Neuronal stem cell (in vitro differentiated cells): ENCODE measurements at regions not wholly inside any gene's neighbourhood (a gene's known extent, or its start where the extent isn't known, plus 50 kb on each side); places are given as distances from the start of the nearest gene placed in this dataset.

Experiments
- DNase-seq: peaks from one replicate; pipeline ENCODE4 v3.0.0-alpha.2; 2013; ENCODE audit warnings: low spot score
- H2AFZ ChIP-seq: one replicate; pipeline ENCODE4 v1.6.1; 2013; ENCODE audit warnings: mild to moderate bottlenecking, low read length, inconsistent platforms
- H2AK5ac ChIP-seq: 2 replicates; pipeline ENCODE4 v1.6.1; 2013; ENCODE audit warnings: low read depth, mild to moderate bottlenecking, inconsistent platforms, low read length, moderate library complexity, mixed read lengths
- H2BK120ac ChIP-seq: 2 replicates; pipeline ENCODE4 v1.6.1; 2013; ENCODE audit warnings: low read depth, mild to moderate bottlenecking, inconsistent platforms, low read length, moderate library complexity, mixed read lengths
- H2BK12ac ChIP-seq: one replicate; pipeline ENCODE4 v1.6.1; 2013; ENCODE audit warnings: low read length, inconsistent platforms
- H2BK15ac ChIP-seq: 2 replicates; pipeline ENCODE4 v1.6.1; 2013; ENCODE audit warnings: mild to moderate bottlenecking, low read length, inconsistent platforms, mixed read lengths
- H2BK5ac ChIP-seq: one replicate; pipeline ENCODE4 v1.6.1; 2013; ENCODE audit warnings: inconsistent platforms, mild to moderate bottlenecking, low read length, moderate library complexity
- H3K14ac ChIP-seq: one replicate; pipeline ENCODE4 v1.6.1; 2013; ENCODE audit warnings: low read length, inconsistent platforms
- H3K18ac ChIP-seq: 2 replicates; pipeline ENCODE4 v1.6.1; 2013; ENCODE audit warnings: low read length, inconsistent platforms
- H3K23ac ChIP-seq: 2 replicates; pipeline ENCODE4 v1.6.1; 2013; ENCODE audit warnings: low read depth, mild to moderate bottlenecking, mixed read lengths, low read length, inconsistent platforms; ENCODE audit not compliant: poor library complexity
- H3K27ac ChIP-seq: replicated peaks from 3 replicates; pipeline ENCODE4 v1.5.1; 2013; ENCODE audit warnings: low read length, inconsistent platforms
- H3K27me3 ChIP-seq, 3 experiments: 2 replicates each; pipeline ENCODE4 v1.6.1; 2013; ENCODE audit warnings: low read length in 3 of 3, mild to moderate bottlenecking in 2 of 3, inconsistent platforms in 1 of 3, low read depth in 1 of 3, mixed read lengths in 1 of 3, moderate library complexity in 1 of 3; ENCODE audit not compliant: control insufficient read depth in 3 of 3, insufficient read depth in 3 of 3
- H3K36me3 ChIP-seq, 2 donors: replicated peaks in 1 of 2; 2 replicates each; pipeline ENCODE4 v1.6.1; 2013; ENCODE audit warnings: low read length in 2 of 2; ENCODE audit not compliant: control insufficient read depth in 2 of 2, insufficient read depth in 2 of 2
- H3K4ac ChIP-seq: 2 replicates; pipeline ENCODE4 v1.6.1; 2013; ENCODE audit warnings: inconsistent platforms, mild to moderate bottlenecking, low read length, moderate library complexity
- H3K4me1 ChIP-seq, 2 donors: 1 replicate in 1 of 2; 2 replicates in 1 of 2; pipeline ENCODE4 v1.6.1; 2013; ENCODE audit warnings: low read length in 2 of 2, low read depth in 1 of 2; ENCODE audit not compliant: control insufficient read depth in 2 of 2, insufficient read depth in 1 of 2
- H3K4me2 ChIP-seq: one replicate; pipeline ENCODE4 v1.6.1; 2013; ENCODE audit warnings: mild to moderate bottlenecking, low read length, inconsistent platforms; ENCODE audit not compliant: insufficient read depth, poor library complexity, severe bottlenecking
- H3K4me3 ChIP-seq, 2 donors: 2 replicates each; pipeline ENCODE4 v1.5.1; 2013; ENCODE audit warnings: low read length in 2 of 2, mild to moderate bottlenecking in 2 of 2, inconsistent platforms in 1 of 2, moderate library complexity in 1 of 2
- H3K79me1 ChIP-seq: one replicate; pipeline ENCODE4 v1.6.1; 2013; ENCODE audit warnings: low read depth, mild to moderate bottlenecking, inconsistent platforms, low read length, moderate library complexity
- H3K9ac ChIP-seq: one replicate; pipeline ENCODE4 v1.6.1; 2013; ENCODE audit warnings: mild to moderate bottlenecking, low read depth, low read length, inconsistent platforms; ENCODE audit not compliant: poor library complexity
- H3K9me3 ChIP-seq, 2 donors: replicated peaks in 1 of 2; 2 replicates each; pipeline versions ENCODE3 to v1.6.1; 2013; ENCODE audit warnings: low read length in 2 of 2, mild to moderate bottlenecking in 2 of 2, inconsistent platforms in 1 of 2, low read depth in 1 of 2, mixed read lengths in 1 of 2, moderate library complexity in 1 of 2; ENCODE audit not compliant: control insufficient read depth in 2 of 2, insufficient read depth in 1 of 2
- H4K8ac ChIP-seq: one replicate; pipeline ENCODE4 v1.6.1; 2013; ENCODE audit warnings: low read depth, mild to moderate bottlenecking, inconsistent platforms, low read length, moderate library complexity
- H4K91ac ChIP-seq: one replicate; pipeline ENCODE4 v1.6.1; 2013; ENCODE audit warnings: low read length, low read depth, mild to moderate bottlenecking, inconsistent platforms; ENCODE audit not compliant: poor library complexity
- WGBS, 2 donors: extraction: QIAGEN DNeasy Blood & Tissue Kit; methylation state at CpG; one replicate each; pipeline ENCODE4 v1.1.7; 2013; ENCODE audit warnings: missing lambda C conversion rate in 2 of 2, mixed read lengths in 1 of 2; ENCODE audit not compliant: insufficient read length in 2 of 2, insufficient replicate concordance in 1 of 2; ENCODE audit errors: extremely low coverage in 2 of 2; 5-methylcytosine and 5-hydroxymethylcytosine counted together

DNA sequence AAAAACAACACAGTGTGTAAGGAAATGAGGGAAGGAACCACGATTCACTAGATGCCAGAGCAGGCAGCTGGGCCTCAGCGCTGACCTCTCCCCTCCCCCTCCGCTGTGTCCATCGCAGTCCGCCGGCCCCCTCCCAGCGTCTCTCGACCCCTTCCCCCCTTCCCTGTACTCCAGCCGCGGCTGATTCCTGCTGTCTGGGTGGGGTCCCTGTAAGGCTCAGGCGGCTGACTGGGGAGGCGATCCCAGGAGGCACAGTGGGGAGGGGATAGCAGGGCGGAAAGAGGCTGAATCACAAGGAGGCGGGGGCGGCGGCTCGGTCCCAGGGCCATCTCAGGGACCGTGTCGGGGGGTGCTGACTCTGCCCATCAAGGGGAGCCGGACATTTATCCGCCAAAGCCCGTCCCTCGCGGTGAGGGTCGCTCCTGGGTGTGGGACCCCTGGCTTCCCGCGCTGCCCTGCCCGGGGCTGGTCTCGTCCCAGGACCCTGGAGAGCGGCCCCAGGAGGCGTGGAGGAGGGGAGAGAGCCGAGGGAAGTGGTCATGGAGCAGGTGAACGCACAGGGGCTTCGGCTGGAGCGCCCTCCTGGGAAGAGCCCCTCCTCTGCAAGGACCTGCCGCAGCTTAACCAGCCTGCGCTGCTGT is 241.9 kb downstream of the PTPRU start:
- H2BK12ac ChIP-seq = no peak overlapping the region
- no peak overlapping the region for H4K8ac ChIP-seq
- no peak overlapping the region for H2AK5ac ChIP-seq
- H3K4ac ChIP-seq = no peak overlapping the region
- peaks cover 0 to 3% of the 10 kb centered on the region in 2 donors for H3K4me1 ChIP-seq
- H3K23ac ChIP-seq = peak overlapping the region; percentile 11
- H3K36me3 ChIP-seq = no peaks in the 10 kb centered on the region
- H2AFZ ChIP-seq = no peak overlapping the region
- H2BK15ac ChIP-seq = no peak overlapping the region
- peak overlapping the region; percentile 50 for H3K4me2 ChIP-seq
- H3K14ac ChIP-seq = no peak overlapping the region
- no peak overlapping the region for H3K18ac ChIP-seq
- no peak overlapping the region for H3K27ac ChIP-seq
- peaks cover 0 to 35% (median 3%) of the 10 kb centered on the region in 3 experiments for H3K27me3 ChIP-seq
- no peak overlapping the region for H4K91ac ChIP-seq
- no peak overlapping the region for H3K9ac ChIP-seq
- no peaks in the 10 kb centered on the region for H3K79me1 ChIP-seq
- peak overlapping the region in 1 of 2 donors; percentile 73 for H3K4me3 ChIP-seq
- no CpG with 5 or more reads among the region's 37 CpGs for WGBS, 2 donors
- peak; percentile 40 for DNase-seq
- no peak overlapping the region for H2BK120ac ChIP-seq
- H3K9me3 ChIP-seq = no peaks in the 10 kb centered on the region
- no peak overlapping the region for H2BK5ac ChIP-seq

GRCh38 chr1:29475326-29475725 is 239.0 kb downstream of the PTPRU start:
- Histone ChIP-seq H2AFZ (no peak overlapping the region), H2BK12ac (no peak overlapping the region), H3K18ac (peak overlapping the region; percentile 46), H3K9me3 (no peaks in the 10 kb centered on the region), H3K14ac (no peak overlapping the region), H3K4me1 (peaks cover 0 to 5% of the 10 kb centered on the region in 2 donors), H3K79me1 (no peaks in the 10 kb centered on the region), H3K36me3 (no peaks in the 10 kb centered on the region), H2BK5ac (no peak overlapping the region), H3K27me3 (peaks cover 0 to 48% (median 3%) of the 10 kb centered on the region in 3 experiments), H2AK5ac (peak overlapping the region; percentile 2), H4K8ac (no peak overlapping the region), H3K4me3 (no peak overlapping the region), H2BK120ac (no peak overlapping the region), H3K9ac (no peak overlapping the region), H3K27ac (no peak overlapping the region), H3K4ac (no peak overlapping the region), H3K4me2 (no peak overlapping the region), H2BK15ac (no peak overlapping the region), H4K91ac (no peak overlapping the region), H3K23ac (no peak overlapping the region)
- no CpG with 5 or more reads among the region's 7 CpGs for WGBS, 2 donors
- DNase-seq = no peak

DNA sequence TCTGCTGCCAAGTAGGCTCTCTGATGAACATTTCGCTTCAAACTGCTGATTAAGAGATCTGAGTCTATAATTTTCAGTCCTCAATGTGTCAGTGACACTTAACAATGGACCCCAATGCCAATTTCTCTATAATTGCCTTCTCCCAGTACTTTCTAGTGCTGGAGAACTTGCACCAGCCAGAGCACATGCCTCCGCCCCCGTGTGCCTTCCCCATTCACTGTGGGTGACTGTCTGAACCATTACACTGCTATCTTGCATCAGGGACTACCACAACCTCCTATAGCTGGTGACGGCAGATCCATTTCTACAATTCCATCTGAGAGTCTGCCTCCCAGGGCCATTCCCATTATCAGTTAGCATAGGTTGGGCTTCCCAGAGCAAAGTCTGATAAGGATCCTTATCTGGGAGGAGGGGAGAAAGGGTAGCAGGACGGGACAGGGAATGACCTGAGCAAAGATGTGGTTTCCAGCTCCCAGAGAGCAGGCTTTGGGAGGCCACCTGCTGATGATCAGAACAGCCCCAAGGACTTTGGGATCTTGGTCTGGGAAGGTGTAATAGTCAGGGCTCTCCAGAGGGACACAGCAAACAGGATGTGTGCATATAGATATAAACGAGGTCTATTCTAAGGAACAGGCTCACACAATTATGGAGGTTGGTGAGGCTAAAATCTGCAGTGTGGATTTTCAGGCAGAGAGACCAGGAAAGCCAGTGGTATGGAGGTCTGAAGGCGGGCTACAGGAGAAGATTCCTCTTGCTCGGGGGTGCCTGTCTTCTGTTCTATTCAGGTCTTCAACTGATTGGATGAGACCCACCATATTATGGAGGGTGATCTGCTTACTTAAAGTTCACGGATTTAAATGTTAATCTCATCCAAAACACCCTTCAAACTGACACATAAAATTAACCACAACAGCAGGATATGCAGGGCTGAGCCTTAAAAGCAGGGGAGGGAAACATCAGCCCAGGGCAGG is 238.2 kb downstream of the PTPRU start:
- Histone ChIP-seq H4K8ac (no peak overlapping the region), H3K4me1 (peaks cover 0 to 5% of the 10 kb centered on the region in 2 donors), H3K23ac (no peak overlapping the region), H3K18ac (no peak overlapping the region), H2BK5ac (no peak overlapping the region), H3K36me3 (no peaks in the 10 kb centered on the region), H3K14ac (no peak overlapping the region), H2AK5ac (peak overlapping the region; percentile 2), H2BK15ac (no peak overlapping the region), H3K4ac (no peak overlapping the region), H3K4me2 (no peak overlapping the region), H2BK120ac (no peak overlapping the region), H3K27ac (no peak overlapping the region), H2BK12ac (no peak overlapping the region), H3K9me3 (no peaks in the 10 kb centered on the region), H3K79me1 (no peaks in the 10 kb centered on the region), H3K4me3 (no peak overlapping the region), H4K91ac (no peak overlapping the region), H3K9ac (no peak overlapping the region), H2AFZ (no peak overlapping the region), H3K27me3 (peaks cover 0 to 48% (median 3%) of the 10 kb centered on the region in 3 experiments)
- WGBS, 2 donors = no CpG with 5 or more reads among the region's 9 CpGs
- no peak for DNase-seq
